Neural progenitor cell (in vitro differentiated cells): ENCODE measurements at regions not wholly inside any gene's neighbourhood (a gene's known extent, or its start where the extent isn't known, plus 50 kb on each side); places are given as distances from the start of the nearest gene placed in this dataset.

ENCODE experiments used
- DNase-seq: peaks from one replicate; pipeline ENCODE4 v3.0.0-alpha.2; 2016; ENCODE audit warnings: low spot score
- H2AFZ ChIP-seq: fragments of 200-600 bp; sonication (generic); replicated peaks from 2 replicates; pipeline ENCODE4 v1.6.1; 2016; ENCODE audit warnings: antibody characterized with exemption
- H3F3A ChIP-seq: fragments of 200-600 bp; sonication (generic); 2 replicates; pipeline ENCODE4 v1.6.1; 2016; ENCODE audit warnings: antibody characterized with exemption, low read depth
- H3K27ac ChIP-seq: fragments of 200-600 bp; sonication (generic); 2 replicates; pipeline ENCODE4 v1.5.1; 2016; ENCODE audit warnings: mild to moderate bottlenecking
- H3K27me3 ChIP-seq: fragments of 200-600 bp; sonication (generic); 2 replicates; pipeline ENCODE4 v1.6.1; 2016; ENCODE audit warnings: mild to moderate bottlenecking, moderate library complexity
- H3K36me3 ChIP-seq: fragments of 200-600 bp; sonication (generic); 2 replicates; pipeline ENCODE4 v1.5.1; 2016
- H3K4me1 ChIP-seq: fragments of 200-600 bp; sonication (generic); 2 replicates; pipeline ENCODE4 v1.6.1; 2016; ENCODE audit warnings: mixed run types
- H3K4me2 ChIP-seq: fragments of 200-600 bp; sonication (generic); 2 replicates; pipeline ENCODE4 v1.6.1; 2016
- H3K4me3 ChIP-seq: fragments of 200-600 bp; sonication (generic); 2 replicates; pipeline ENCODE4 v1.5.1; 2016
- H3K79me2 ChIP-seq: fragments of 200-600 bp; sonication (generic); 2 replicates; pipeline ENCODE4 v1.6.1; 2016; ENCODE audit warnings: low read depth
- H3K9ac ChIP-seq: fragments of 200-600 bp; sonication (generic); 2 replicates; pipeline ENCODE4 v1.6.1; 2016
- H3K9me3 ChIP-seq: fragments of 200-600 bp; sonication (generic); 2 replicates; pipeline ENCODE4 v1.5.1; 2016; ENCODE audit warnings: low read depth
- H4K20me1 ChIP-seq: fragments of 200-600 bp; sonication (generic); 2 replicates; pipeline ENCODE4 v1.6.1; 2016; ENCODE audit warnings: low read depth
- H3K27ac Mint-ChIP-seq: 3 replicates; pipeline ENCODE4 v1.8.0; 2021; ENCODE audit warnings: mixed read lengths
- H3K27me3 Mint-ChIP-seq: 2 replicates; pipeline ENCODE4 v1.8.0; 2022; ENCODE audit warnings: low read depth, mild to moderate bottlenecking, inconsistent platforms, moderate library complexity, mixed read lengths; ENCODE audit not compliant: insufficient read depth
- H3K36me3 Mint-ChIP-seq: 3 replicates; pipeline ENCODE4 v1.8.0; 2021; ENCODE audit warnings: mixed read lengths
- H3K4me1 Mint-ChIP-seq: 3 replicates; pipeline ENCODE4 v1.8.0; 2021; ENCODE audit warnings: mixed read lengths
- H3K4me3 Mint-ChIP-seq: 3 replicates; pipeline ENCODE4 v1.8.0; 2021; ENCODE audit warnings: mild to moderate bottlenecking, moderate library complexity, mixed read lengths
- H3K9me3 Mint-ChIP-seq: 3 replicates; pipeline ENCODE4 v1.8.0; 2020; ENCODE audit warnings: mixed read lengths
- CTCF ChIP-seq: fragments of 200-600 bp; sonication (generic); IDR thresholded peaks from 2 replicates; pipeline ENCODE4 v1.5.1; 2017; ENCODE audit warnings: antibody characterized with exemption, mild to moderate bottlenecking
- EZH2 ChIP-seq: fragments of 200-600 bp; sonication (generic); IDR thresholded peaks from 2 replicates; pipeline ENCODE4 v1.6.1; 2017; ENCODE audit warnings: antibody characterized with exemption, mild to moderate bottlenecking, moderate library complexity
- EZH2phosphoT487 ChIP-seq: fragments of 200-600 bp; sonication (generic); IDR thresholded peaks from 2 replicates; pipeline ENCODE4 v1.6.1; 2017; ENCODE audit warnings: antibody characterized with exemption

DNA sequence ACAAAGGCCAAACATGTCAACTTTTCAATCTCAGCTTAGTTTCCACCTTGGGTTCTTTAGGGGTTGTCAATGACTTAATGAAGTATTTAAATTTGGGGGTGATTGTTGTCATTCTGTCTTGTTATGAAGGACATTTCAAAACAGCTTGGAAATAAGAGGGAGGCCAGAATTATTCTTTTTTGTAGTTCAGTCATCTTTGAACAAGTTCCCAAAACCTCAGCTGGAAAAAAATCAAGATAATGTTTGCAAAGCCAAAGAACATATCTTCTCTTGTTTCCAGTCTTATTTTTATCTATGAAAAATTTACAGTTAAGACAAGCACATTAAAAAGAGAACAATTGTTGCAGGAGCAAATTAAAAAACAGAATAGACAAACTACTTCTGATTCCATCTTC lies 612.8 kb downstream of the INSC start:
- H3K36me3 ChIP-seq, result no peaks in the 10 kb centered on the region
- no peak overlapping the region for H3K27ac ChIP-seq
- H2AFZ ChIP-seq, result no peak overlapping the region
- Mint-ChIP-seq H3K27me3 (peaks cover 6% of the 10 kb centered on the region), H3K9me3 (peaks cover 2% of the 10 kb centered on the region), H3K4me3 (no peak overlapping the region), H3K27ac (no peak overlapping the region), H3K4me1 (peaks cover 10% of the 10 kb centered on the region), H3K36me3 (no peaks in the 10 kb centered on the region)
- H3K4me1 ChIP-seq, result peaks cover 4% of the 10 kb centered on the region
- H3F3A ChIP-seq, result no peaks in the 10 kb centered on the region
- H3K27me3 ChIP-seq, result no peaks in the 10 kb centered on the region
- no peaks in the 10 kb centered on the region for H3K9me3 ChIP-seq
- H3K4me2 ChIP-seq, result no peak overlapping the region
- no peak overlapping the region for H3K4me3 ChIP-seq
- DNase-seq, result no peak
- H4K20me1 ChIP-seq, result no peaks in the 10 kb centered on the region
- TF ChIP-seq EZH2 (no peak), CTCF (no peak), EZH2phosphoT487 (no peak)
- H3K9ac ChIP-seq, result no peak overlapping the region
- no peaks in the 10 kb centered on the region for H3K79me2 ChIP-seq

- H3K4me1 ChIP-seq, result peaks cover 4% of the 10 kb centered on the region
- TF ChIP-seq CTCF (no peak), EZH2 (no peak), EZH2phosphoT487 (no peak)
- H2AFZ ChIP-seq, result no peak overlapping the region
- no peak overlapping the region for H3K9ac ChIP-seq
- H3K4me3 ChIP-seq, result no peak overlapping the region
- no peak for DNase-seq
- Mint-ChIP-seq H3K27ac (no peak overlapping the region), H3K4me3 (no peak overlapping the region), H3K4me1 (peaks cover 10% of the 10 kb centered on the region), H3K9me3 (no peaks in the 10 kb centered on the region), H3K27me3 (peaks cover 6% of the 10 kb centered on the region), H3K36me3 (no peaks in the 10 kb centered on the region)
- H3K36me3 ChIP-seq, result no peaks in the 10 kb centered on the region
- H3K9me3 ChIP-seq, result no peaks in the 10 kb centered on the region
- H3F3A ChIP-seq, result no peaks in the 10 kb centered on the region
- no peaks in the 10 kb centered on the region for H4K20me1 ChIP-seq
- H3K27me3 ChIP-seq, result no peaks in the 10 kb centered on the region
- no peak overlapping the region for H3K27ac ChIP-seq
- H3K4me2 ChIP-seq, result no peak overlapping the region
- H3K79me2 ChIP-seq, result no peaks in the 10 kb centered on the region
Observed at GRCh38 chr11:15728207-15728606, 613.5 kb downstream of the INSC start.

- H3K27ac Mint-ChIP-seq, result no peak overlapping the region
- no peak for TF ChIP-seq EZH2
- H3K4me2 ChIP-seq, result no peak overlapping the region
- no peaks in the 10 kb centered on the region for H3K36me3 Mint-ChIP-seq
- H2AFZ ChIP-seq, result no peak overlapping the region
- H3K27me3 Mint-ChIP-seq, result peaks cover 9% of the 10 kb centered on the region
- H3K4me1 Mint-ChIP-seq, result peaks cover 3% of the 10 kb centered on the region
- no peaks in the 10 kb centered on the region for H4K20me1 ChIP-seq
- H3K27me3 ChIP-seq, result no peaks in the 10 kb centered on the region
- no peak overlapping the region for H3K4me3 ChIP-seq
- H3K9ac ChIP-seq, result no peak overlapping the region
- no peak for DNase-seq
- H3K4me1 ChIP-seq, result peaks cover 4% of the 10 kb centered on the region
- no peak overlapping the region for H3K27ac ChIP-seq
- no peaks in the 10 kb centered on the region for H3F3A ChIP-seq
- no peaks in the 10 kb centered on the region for H3K9me3 Mint-ChIP-seq
- H3K79me2 ChIP-seq, result no peaks in the 10 kb centered on the region
- no peaks in the 10 kb centered on the region for H3K9me3 ChIP-seq
- no peaks in the 10 kb centered on the region for H3K36me3 ChIP-seq
- H3K4me3 Mint-ChIP-seq, result no peak overlapping the region
Observed at GRCh38 chr11:15730263-15730994, 615.7 kb downstream of the INSC start.

DNA sequence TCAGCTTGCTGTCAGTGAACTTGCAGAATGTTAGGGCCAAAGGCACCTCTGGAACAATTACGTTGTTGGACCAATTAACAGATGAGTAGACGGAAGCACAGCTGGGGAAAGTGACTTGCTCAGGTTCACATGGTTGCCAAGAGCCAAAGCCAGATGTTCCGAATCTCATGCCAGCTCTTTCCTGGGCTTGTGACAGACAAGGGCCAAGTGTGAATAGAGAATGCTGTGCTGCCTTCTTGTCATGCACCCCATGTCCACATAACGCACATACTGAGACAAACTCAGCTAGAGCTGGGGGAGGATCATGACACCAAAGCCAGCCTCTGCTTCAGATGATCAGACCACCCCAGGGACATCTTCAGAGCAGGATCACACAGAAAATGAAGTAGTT lies 616.3 kb downstream of the INSC start:
- peaks cover 4% of the 10 kb centered on the region for H3K4me1 ChIP-seq
- H3K4me2 ChIP-seq, result no peak overlapping the region
- no peaks in the 10 kb centered on the region for H4K20me1 ChIP-seq
- no peak overlapping the region for H3K27ac ChIP-seq
- H3F3A ChIP-seq, result no peaks in the 10 kb centered on the region
- no peaks in the 10 kb centered on the region for H3K27me3 ChIP-seq
- H3K4me1 Mint-ChIP-seq, result peaks cover 6% of the 10 kb centered on the region
- TF ChIP-seq EZH2phosphoT487 (no peak), CTCF (no peak), EZH2 (no peak)
- H3K9ac ChIP-seq, result no peak overlapping the region
- no peaks in the 10 kb centered on the region for H3K36me3 ChIP-seq
- H2AFZ ChIP-seq, result no peak overlapping the region
- no peaks in the 10 kb centered on the region for H3K36me3 Mint-ChIP-seq
- H3K27me3 Mint-ChIP-seq, result peaks cover 8% of the 10 kb centered on the region
- no peaks in the 10 kb centered on the region for H3K9me3 ChIP-seq
- no peak overlapping the region for H3K4me3 Mint-ChIP-seq
- H3K79me2 ChIP-seq, result no peaks in the 10 kb centered on the region
- DNase-seq, result no peak
- H3K27ac Mint-ChIP-seq, result no peak overlapping the region
- no peaks in the 10 kb centered on the region for H3K9me3 Mint-ChIP-seq
- no peak overlapping the region for H3K4me3 ChIP-seq
